A673 (cell line): ENCODE measurements at regions not wholly inside any gene's neighbourhood (a gene's known extent, or its start where the extent isn't known, plus 50 kb on each side); places are given as distances from the start of the nearest gene placed in this dataset.

Experiments
- EZH2 ChIP-seq: fragments of 200-600 bp; sonication (generic); IDR thresholded peaks from 2 replicates; pipeline ENCODE4 v1.6.1; 2017; ENCODE audit warnings: borderline replicate concordance, low read depth, mild to moderate bottlenecking, mixed read lengths, antibody characterized with exemption, low read length; ENCODE audit not compliant: poor library complexity, severe bottlenecking
- TF ChIP-seq, protein P1 (sequence below): fragments of 300-800, 200-600 bp; sonication (generic); conservative IDR thresholded peaks from 2 replicates; pipeline ENCODE4 v1.5.1; 2017; ENCODE audit warnings: low read depth, mild to moderate bottlenecking, antibody characterized with exemption, low read length, moderate library complexity, mixed read lengths

GRCh38 chr2:2942225-2942624 lies 435.4 kb downstream of the EIPR1 start:
- TF ChIP-seq, protein P1, sequence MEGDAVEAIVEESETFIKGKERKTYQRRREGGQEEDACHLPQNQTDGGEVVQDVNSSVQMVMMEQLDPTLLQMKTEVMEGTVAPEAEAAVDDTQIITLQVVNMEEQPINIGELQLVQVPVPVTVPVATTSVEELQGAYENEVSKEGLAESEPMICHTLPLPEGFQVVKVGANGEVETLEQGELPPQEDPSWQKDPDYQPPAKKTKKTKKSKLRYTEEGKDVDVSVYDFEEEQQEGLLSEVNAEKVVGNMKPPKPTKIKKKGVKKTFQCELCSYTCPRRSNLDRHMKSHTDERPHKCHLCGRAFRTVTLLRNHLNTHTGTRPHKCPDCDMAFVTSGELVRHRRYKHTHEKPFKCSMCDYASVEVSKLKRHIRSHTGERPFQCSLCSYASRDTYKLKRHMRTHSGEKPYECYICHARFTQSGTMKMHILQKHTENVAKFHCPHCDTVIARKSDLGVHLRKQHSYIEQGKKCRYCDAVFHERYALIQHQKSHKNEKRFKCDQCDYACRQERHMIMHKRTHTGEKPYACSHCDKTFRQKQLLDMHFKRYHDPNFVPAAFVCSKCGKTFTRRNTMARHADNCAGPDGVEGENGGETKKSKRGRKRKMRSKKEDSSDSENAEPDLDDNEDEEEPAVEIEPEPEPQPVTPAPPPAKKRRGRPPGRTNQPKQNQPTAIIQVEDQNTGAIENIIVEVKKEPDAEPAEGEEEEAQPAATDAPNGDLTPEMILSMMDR: no peak
- TF ChIP-seq EZH2: no peak
